H1 (cell line): ENCODE measurements at regions not wholly inside any gene's neighbourhood (a gene's known extent, or its start where the extent isn't known, plus 50 kb on each side); places are given as distances from the start of the nearest gene placed in this dataset.

Experiments
- CTCF ChIA-PET: fragments of 300-600 bp; sonication (Branson Sonifier 250); formaldehyde crosslinking; loops from one replicate; lab custom pipeline; 2021; ENCODE audit not compliant: partially characterized antibody; lab: Charles Lee
- POLR2A ChIA-PET: fragments of 300-600 bp; sonication (Branson Sonifier 250); formaldehyde crosslinking; loops from one replicate; lab custom pipeline; 2021; ENCODE audit warnings: inconsistent platforms; ENCODE audit not compliant: partially characterized antibody; lab: Charles Lee
- DNase-seq, 2 experiments: peaks; one replicate each; pipeline versions ENCODE4 v3.0.0 to v3.0.0-alpha.2; 2010 to 2022; ENCODE audit warnings: low spot score in 2 of 2, low read depth in 1 of 2, mixed read lengths in 1 of 2
- FAIRE-seq: peaks from 2 replicates; lab custom pipeline; 2011; peaks lifted over from hg19 to GRCh38; lab: Jason Lieb, UNC
- H2AFZ ChIP-seq: 2 replicates; pipeline ENCODE4 v1.8.1; 2012; ENCODE audit warnings: low read length, inconsistent platforms
- H2AK5ac ChIP-seq: 2 replicates; pipeline ENCODE4 v1.6.1; 2013; ENCODE audit warnings: low read depth, low read length
- H2BK120ac ChIP-seq: replicated peaks from 2 replicates; pipeline ENCODE3; 2013; ENCODE audit warnings: low read depth, low read length, inconsistent platforms
- H2BK12ac ChIP-seq: 2 replicates; pipeline ENCODE4 v1.6.1; 2013; ENCODE audit warnings: low read depth, low read length
- H2BK15ac ChIP-seq: 2 replicates; pipeline ENCODE4 v1.6.1; 2013; ENCODE audit warnings: low read length
- H2BK20ac ChIP-seq: 2 replicates; pipeline ENCODE4 v1.6.1; 2013; ENCODE audit warnings: low read length
- H2BK5ac ChIP-seq: 2 replicates; pipeline ENCODE4 v1.6.1; 2013; ENCODE audit warnings: low read depth, low read length
- H3K14ac ChIP-seq: 2 replicates; pipeline ENCODE4 v1.6.1; 2013; ENCODE audit warnings: inconsistent platforms; ENCODE audit not compliant: insufficient read length
- H3K18ac ChIP-seq: 2 replicates; pipeline ENCODE4 v1.6.1; 2013; ENCODE audit warnings: low read length; ENCODE audit errors: extremely low read depth
- H3K23ac ChIP-seq: 2 replicates; pipeline ENCODE4 v1.6.1; 2013; ENCODE audit warnings: inconsistent platforms; ENCODE audit not compliant: insufficient read length
- H3K23me2 ChIP-seq: 2 replicates; pipeline ENCODE4 v1.6.1; 2013; ENCODE audit warnings: low read depth, low read length
- H3K27ac ChIP-seq: 2 replicates; pipeline ENCODE4 v1.6.1; 2011; ENCODE audit warnings: low read depth, low read length, inconsistent platforms
- H3K27me3 ChIP-seq, 4 experiments: replicated peaks in 1 of 4; 1 replicate in 1 of 4; 2 replicates in 3 of 4; pipeline versions ENCODE4 v1.6.1 to v1.8.1; 2011 to 2013; ENCODE audit warnings: low read length in 3 of 4, mild to moderate bottlenecking in 3 of 4, inconsistent platforms in 2 of 4, mixed read lengths in 2 of 4, moderate library complexity in 1 of 4; ENCODE audit not compliant: control insufficient read depth in 3 of 4, insufficient read depth in 3 of 4; ENCODE audit errors: extremely low read depth in 1 of 4
- H3K36me3 ChIP-seq, 4 experiments: 2 replicates each; pipeline versions ENCODE4 v1.6.1 to v1.8.1; 2011 to 2013; ENCODE audit warnings: mild to moderate bottlenecking in 4 of 4, low read length in 3 of 4, moderate library complexity in 2 of 4, control low read depth in 1 of 4, inconsistent platforms in 1 of 4; ENCODE audit not compliant: insufficient read depth in 4 of 4, control insufficient read depth in 2 of 4
- H3K4ac ChIP-seq: replicated peaks from 2 replicates; pipeline ENCODE3; 2013; ENCODE audit warnings: low read length, low read depth, mixed read lengths, inconsistent platforms; ENCODE audit not compliant: insufficient read length
- H3K4me1 ChIP-seq, 4 experiments: replicated peaks in 1 of 4; 1 replicate in 1 of 4; 2 replicates in 3 of 4; pipeline versions ENCODE4 v1.6.1 to v1.8.1; 2011 to 2013; ENCODE audit warnings: low read length in 3 of 4, inconsistent platforms in 2 of 4, mixed read lengths in 1 of 4; ENCODE audit not compliant: insufficient read depth in 4 of 4, control insufficient read depth in 3 of 4
- H3K4me2 ChIP-seq, 2 experiments: 2 replicates each; pipeline versions ENCODE4 v1.6.1 to v1.8.1; 2011 to 2013; ENCODE audit warnings: low read depth in 2 of 2, low read length in 2 of 2, control low read depth in 1 of 2, inconsistent platforms in 1 of 2, mild to moderate bottlenecking in 1 of 2; ENCODE audit not compliant: insufficient read depth in 1 of 2
- H3K4me3 ChIP-seq, 4 experiments: fragments of 200-600, 300-600 bp in 1 of 4; sonication (generic), shearing (Covaris generic), sonication (Bioruptor Twin) in 1 of 4; 2 replicates each; pipeline versions ENCODE4 v1.5.1 to v1.8.1; 2011 to 2016; ENCODE audit warnings: low read length in 4 of 4, low read depth in 3 of 4, control low read depth in 2 of 4, inconsistent platforms in 2 of 4, mild to moderate bottlenecking in 2 of 4, mixed read lengths in 1 of 4, moderate library complexity in 1 of 4; ENCODE audit not compliant: insufficient read depth in 2 of 4; ENCODE audit errors: extremely low read depth in 1 of 4
- H3K56ac ChIP-seq: replicated peaks from 2 replicates; pipeline ENCODE3; 2013; ENCODE audit warnings: low read depth, mild to moderate bottlenecking, mixed read lengths, low read length, inconsistent platforms; ENCODE audit not compliant: insufficient read length
- H3K79me1 ChIP-seq: 2 replicates; pipeline ENCODE4 v1.6.1; 2013; ENCODE audit warnings: low read depth, low read length, control low read depth
- H3K79me2 ChIP-seq, 2 experiments: 2 replicates each; pipeline versions ENCODE4 v1.6.1 to v1.8.1; 2012 to 2013; ENCODE audit warnings: low read length in 2 of 2, mild to moderate bottlenecking in 2 of 2, inconsistent platforms in 1 of 2; ENCODE audit not compliant: insufficient read depth in 2 of 2, control insufficient read depth in 1 of 2
- H3K9ac ChIP-seq, 4 experiments: replicated peaks in 1 of 4; 1 replicate in 1 of 4; 2 replicates in 3 of 4; pipeline versions ENCODE4 v1.6.1 to v1.8.1; 2011 to 2013; ENCODE audit warnings: low read depth in 3 of 4, low read length in 3 of 4, control low read depth in 2 of 4, mild to moderate bottlenecking in 2 of 4, moderate library complexity in 2 of 4, inconsistent platforms in 1 of 4; ENCODE audit errors: extremely low read depth in 1 of 4
- H3K9me3 ChIP-seq, 2 experiments: 2 replicates each; pipeline versions ENCODE4 v1.6.1 to v1.8.1; 2012 to 2013; ENCODE audit warnings: mild to moderate bottlenecking in 2 of 2, moderate library complexity in 2 of 2, control low read depth in 1 of 2, inconsistent platforms in 1 of 2, low read depth in 1 of 2, low read length in 1 of 2, mixed read lengths in 1 of 2; ENCODE audit not compliant: insufficient read depth in 2 of 2
- H4K20me1 ChIP-seq, 2 experiments: replicated peaks in 1 of 2; 2 replicates each; pipeline versions ENCODE3 to v1.8.1; 2011 to 2013; ENCODE audit warnings: inconsistent platforms in 2 of 2, low read length in 2 of 2, mild to moderate bottlenecking in 1 of 2; ENCODE audit not compliant: insufficient read depth in 2 of 2, control insufficient read depth in 1 of 2
- H4K5ac ChIP-seq: 2 replicates; pipeline ENCODE4 v1.6.1; 2013; ENCODE audit warnings: low read length, low read depth, mixed read lengths, inconsistent platforms; ENCODE audit not compliant: insufficient read length
- H4K8ac ChIP-seq: 2 replicates; pipeline ENCODE4 v1.8.0; 2013; ENCODE audit warnings: mild to moderate bottlenecking, moderate library complexity, low read length, inconsistent platforms; ENCODE audit not compliant: insufficient read depth; ENCODE audit errors: extremely low read depth
- H4K91ac ChIP-seq: replicated peaks from 2 replicates; pipeline ENCODE3; 2013; ENCODE audit warnings: low read length, mixed read lengths, inconsistent platforms; ENCODE audit not compliant: insufficient read length
- CHD2 ChIP-seq: IDR thresholded peaks from 2 replicates; pipeline ENCODE4 v1.6.1; 2012; ENCODE audit warnings: low read length, improper control_type of control experiment
- CREB1 ChIP-seq: IDR thresholded peaks from 2 replicates; pipeline ENCODE4 v1.6.1; 2012; ENCODE audit warnings: inconsistent platforms
- EGR1 ChIP-seq: IDR thresholded peaks from 2 replicates; pipeline ENCODE4 v1.6.1; 2011; ENCODE audit warnings: low read depth, low read length, borderline replicate concordance
- GTF2F1 ChIP-seq: IDR thresholded peaks from 2 replicates; pipeline ENCODE4 v1.6.1; 2012; ENCODE audit warnings: low read depth, low read length, improper control_type of control experiment, borderline replicate concordance
- HDAC2 ChIP-seq, 2 experiments: fragments of 300-600 bp in 1 of 2; sonication (generic) in 1 of 2; IDR thresholded peaks; 2 replicates each; pipeline ENCODE4 v1.6.1; 2011 to 2012; ENCODE audit warnings: low read depth in 2 of 2, low read length in 2 of 2, mild to moderate bottlenecking in 2 of 2, moderate library complexity in 2 of 2, borderline replicate concordance in 1 of 2, inconsistent platforms in 1 of 2
- KDM1A ChIP-seq: fragments of 200-600, 300-600 bp; sonication (generic); IDR thresholded peaks from 2 replicates; pipeline ENCODE4 v1.7.1; 2016; ENCODE audit warnings: mild to moderate bottlenecking, low read length, borderline replicate concordance
- NANOG ChIP-seq: IDR thresholded peaks from 2 replicates; pipeline ENCODE4 v1.6.1; 2011; ENCODE audit warnings: low read length, low read depth, mild to moderate bottlenecking, inconsistent platforms; ENCODE audit not compliant: insufficient read depth, poor library complexity, severe bottlenecking
- POLR2AphosphoS5 ChIP-seq: IDR thresholded peaks from 2 replicates; pipeline ENCODE4 v1.6.1; 2011; ENCODE audit warnings: low read depth, low read length
- POU5F1 ChIP-seq: IDR thresholded peaks from 2 replicates; pipeline ENCODE4 v1.6.1; 2011; ENCODE audit warnings: low read depth, mild to moderate bottlenecking, low read length, moderate library complexity
- RFX5 ChIP-seq: IDR thresholded peaks from 2 replicates; pipeline ENCODE4 v1.6.1; 2011; ENCODE audit warnings: low read depth, low read length, improper control_type of control experiment, borderline replicate concordance
- RNF2 ChIP-seq: fragments of 200-900, 300-1000 bp; sonication (generic); IDR thresholded peaks from 2 replicates; pipeline ENCODE4 v1.7.1; 2016; ENCODE audit warnings: borderline replicate concordance, low read depth, mild to moderate bottlenecking, antibody characterized with exemption, low read length; ENCODE audit not compliant: poor library complexity, severe bottlenecking; ENCODE audit errors: missing control alignments
- SIX5 ChIP-seq: IDR thresholded peaks from 2 replicates; pipeline ENCODE4 v1.6.1; 2011; ENCODE audit warnings: mild to moderate bottlenecking, low read depth, low read length
- SRF ChIP-seq: IDR thresholded peaks from 2 replicates; pipeline ENCODE4 v1.6.1; 2011; ENCODE audit warnings: mild to moderate bottlenecking, low read depth, low read length, moderate library complexity
- TBP ChIP-seq: IDR thresholded peaks from 2 replicates; pipeline ENCODE4 v1.6.1; 2011; ENCODE audit warnings: low read depth, low read length, improper control_type of control experiment
- TCF12 ChIP-seq: IDR thresholded peaks from 2 replicates; pipeline ENCODE4 v1.6.1; 2011; ENCODE audit warnings: low read depth, mild to moderate bottlenecking, low read length
- WGBS, 2 experiments: shearing (Covaris generic) in 1 of 2; methylation state at CpG; one replicate each; pipeline versions ENCODE4 v1.1.6 to v1.1.7; 2013 to 2015; ENCODE audit warnings: low lambda C conversion rate in 2 of 2, mixed read lengths in 2 of 2, inconsistent platforms in 1 of 2, low coverage in 1 of 2, missing lambda C conversion rate in 1 of 2; ENCODE audit not compliant: insufficient replicate concordance in 2 of 2, insufficient coverage in 1 of 2, insufficient read length in 1 of 2; ENCODE audit errors: extremely low coverage in 1 of 2, missing lambda C conversion rate in 1 of 2; 5-methylcytosine and 5-hydroxymethylcytosine counted together

- Histone ChIP-seq H4K91ac (no peak overlapping the region), H2BK12ac (no peak overlapping the region), H2AFZ (no peak overlapping the region), H2BK120ac (no peak overlapping the region), H3K9ac (no peak overlapping the region), H3K27me3 (no peaks in the 10 kb centered on the region), H4K5ac (no peak overlapping the region), H4K20me1 (no peaks in the 10 kb centered on the region), H3K4me3 (no peak overlapping the region), H3K14ac (no peak overlapping the region), H3K4ac (no peak overlapping the region), H3K23me2 (no peaks in the 10 kb centered on the region), H3K79me1 (no peaks in the 10 kb centered on the region), H3K36me3 (no peaks in the 10 kb centered on the region; a peak in 1 of 8 replicates), H3K9me3 (no peaks in the 10 kb centered on the region), H2AK5ac (no peak overlapping the region), H3K27ac (no peak overlapping the region), H3K56ac (no peak overlapping the region), H3K4me1 (no peaks in the 10 kb centered on the region; a peak in 1 of 7 replicates), H3K4me2 (no peak overlapping the region), H2BK20ac (no peak overlapping the region), H4K8ac (no peak overlapping the region), H2BK5ac (no peak overlapping the region), H3K18ac (no peak overlapping the region), H3K23ac (no peak overlapping the region), H2BK15ac (no peak overlapping the region), H3K79me2 (no peaks in the 10 kb centered on the region)
- ChIA-PET POLR2A (no interaction called here), CTCF (no interaction called here)
- FAIRE-seq (no peak), DNase-seq (no peak)
- 79% methylated on average over 1 of the region's 1 CpG; no CpG with 5 or more reads in 1 of the 2 experiments for WGBS, 2 experiments
- TF ChIP-seq HDAC2 (IDR thresholded peaks at IDR 0.05; ENCODE audit: borderline replicate concordance in 1 of 2, low read depth in 2 of 2, low read length in 2 of 2) (no peak), RFX5 (no peak), CREB1 (no peak), GTF2F1 (no peak), CHD2 (no peak), TCF12 (no peak), TBP (no peak), POU5F1 (no peak), NANOG (no peak), KDM1A (no peak), RNF2 (no peak), SRF (no peak), POLR2AphosphoS5 (no peak), EGR1 (no peak), SIX5 (no peak)
Measured at GRCh38 chr7:79620291-79620690, 166.8 kb upstream of the MAGI2 start.
